ENCODE measurements at regions not wholly inside any gene's neighbourhood (a gene's known extent, or its start where the extent isn't known, plus 50 kb on each side); places are given as distances from the start of the nearest gene placed in this dataset.

DNA sequence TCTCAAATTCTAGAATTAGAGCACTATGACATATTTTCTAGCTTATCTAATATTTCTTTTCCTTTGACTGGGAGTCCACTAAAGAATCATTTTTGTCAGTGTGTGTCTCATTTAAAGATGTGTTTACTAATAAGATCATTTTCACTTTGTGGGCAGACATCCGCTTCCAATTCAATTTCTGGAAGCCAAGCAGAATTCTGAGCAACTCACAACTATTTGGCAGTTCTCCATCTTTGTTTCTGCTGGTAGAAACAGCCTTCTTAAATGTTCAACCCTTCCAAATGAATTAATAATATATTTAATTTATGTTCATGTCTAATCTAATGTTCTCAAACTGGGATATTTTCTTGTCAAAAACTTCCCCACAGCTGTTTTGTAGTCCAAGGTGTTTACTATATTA is 411.8 kb downstream of the KCTD12 start:
- TF ChIP-seq, protein P1, sequence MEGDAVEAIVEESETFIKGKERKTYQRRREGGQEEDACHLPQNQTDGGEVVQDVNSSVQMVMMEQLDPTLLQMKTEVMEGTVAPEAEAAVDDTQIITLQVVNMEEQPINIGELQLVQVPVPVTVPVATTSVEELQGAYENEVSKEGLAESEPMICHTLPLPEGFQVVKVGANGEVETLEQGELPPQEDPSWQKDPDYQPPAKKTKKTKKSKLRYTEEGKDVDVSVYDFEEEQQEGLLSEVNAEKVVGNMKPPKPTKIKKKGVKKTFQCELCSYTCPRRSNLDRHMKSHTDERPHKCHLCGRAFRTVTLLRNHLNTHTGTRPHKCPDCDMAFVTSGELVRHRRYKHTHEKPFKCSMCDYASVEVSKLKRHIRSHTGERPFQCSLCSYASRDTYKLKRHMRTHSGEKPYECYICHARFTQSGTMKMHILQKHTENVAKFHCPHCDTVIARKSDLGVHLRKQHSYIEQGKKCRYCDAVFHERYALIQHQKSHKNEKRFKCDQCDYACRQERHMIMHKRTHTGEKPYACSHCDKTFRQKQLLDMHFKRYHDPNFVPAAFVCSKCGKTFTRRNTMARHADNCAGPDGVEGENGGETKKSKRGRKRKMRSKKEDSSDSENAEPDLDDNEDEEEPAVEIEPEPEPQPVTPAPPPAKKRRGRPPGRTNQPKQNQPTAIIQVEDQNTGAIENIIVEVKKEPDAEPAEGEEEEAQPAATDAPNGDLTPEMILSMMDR (optimal IDR thresholded peaks at IDR 0.05 in 1 of 3, IDR thresholded peaks at IDR 0.05 in 1 of 3, conservative IDR thresholded peaks at IDR 0.05 in 1 of 3; ENCODE audit: extremely low read depth in 1 of 3, insufficient read depth in 2 of 3, low read length in 3 of 3), result no peak
- TF ChIP-seq EZH2 (IDR thresholded peaks at IDR 0.05; ENCODE audit: low read length), result no peak
